HCT116 (cell line): ENCODE measurements at regions not wholly inside any gene's neighbourhood (a gene's known extent, or its start where the extent isn't known, plus 50 kb on each side); places are given as distances from the start of the nearest gene placed in this dataset.

Experiments used
- ATAC-seq: fragments of 200-7000 bp; cut with Tn5 transposase; 2 replicates; pipeline ENCODE4 v1.9.1; 2020; ENCODE audit warnings: mild to moderate bottlenecking, moderate library complexity
- BruUV-seq: library from RNA; stranded (reverse); fragments of 400-500 nt; replicated peaks from 2 replicates; lab custom pipeline; 2021; lab: Mats Ljungman, UMichigan
- CTCF ChIA-PET: fragments of 300-600 bp; sonication (Branson Sonifier 250); formaldehyde crosslinking; loops from one replicate; lab custom pipeline; 2021; ENCODE audit warnings: antibody characterized with exemption; lab: Charles Lee
- POLR2A ChIA-PET: fragments of 300-600, 350-600 bp; sonication (Branson Sonifier 250); formaldehyde crosslinking; loops from one replicate; lab custom pipeline; 2021; ENCODE audit warnings: antibody characterized with exemption; lab: Charles Lee
- RAD21 ChIA-PET, 2 experiments: fragments of 300-600 bp; sonication (Branson Sonifier 250); formaldehyde crosslinking; loops; one replicate each; lab custom pipeline; 2023; ENCODE audit warnings: low total read pairs in 2 of 2; ENCODE audit not compliant: uncharacterized antibody in 2 of 2, unreplicated experiment in 2 of 2, low non-redundant PET in 1 of 2; lab: Charles Lee
- DNase-seq: peaks from one replicate; pipeline ENCODE4 v3.0.0-alpha.2; 2010; ENCODE audit warnings: low read depth, low spot score
- H2AFZ ChIP-seq: fragments of 200-600 bp; shearing (Covaris generic), sonication (generic); 2 replicates; pipeline ENCODE4 v1.6.1; 2017; ENCODE audit warnings: low read depth, mixed run types, mixed read lengths, antibody characterized with exemption, low read length; ENCODE audit not compliant: poor library complexity, severe bottlenecking
- H3K27ac ChIP-seq: 2 replicates; pipeline ENCODE4 v1.5.1; 2012; ENCODE audit warnings: low read depth, low read length
- H3K27me3 ChIP-seq: fragments of 200-600 bp; sonication (generic); 2 replicates; pipeline ENCODE4 v1.6.1; 2016; ENCODE audit warnings: mixed run types, low read length, mixed read lengths; ENCODE audit not compliant: insufficient read depth
- H3K36me3 ChIP-seq, 2 experiments: fragments of 200-500 bp in 1 of 2; fragments of 200-600 bp in 1 of 2; sonication (Bioruptor generic) in 1 of 2; sonication (generic) in 1 of 2; 2 replicates each; pipeline versions ENCODE4 v1.5.1 to v1.6.1; 2014 to 2016; ENCODE audit warnings: low read length in 2 of 2, inconsistent platforms in 1 of 2, mixed read lengths in 1 of 2, mixed run types in 1 of 2; ENCODE audit not compliant: insufficient read depth in 2 of 2, control insufficient read depth in 1 of 2
- H3K4me1 ChIP-seq, 2 experiments: fragments of 200-600 bp in 1 of 2; sonication (generic) in 1 of 2; 2 replicates each; pipeline versions ENCODE4 v1.5.1 to v1.6.1; 2012 to 2017; ENCODE audit warnings: low read length in 2 of 2, inconsistent platforms in 1 of 2, mild to moderate bottlenecking in 1 of 2, mixed read lengths in 1 of 2, mixed run types in 1 of 2, moderate library complexity in 1 of 2; ENCODE audit not compliant: insufficient read depth in 2 of 2, control insufficient read depth in 1 of 2
- H3K4me2 ChIP-seq: fragments of 200-600 bp; sonication (generic); 2 replicates; pipeline ENCODE4 v1.6.1; 2017; ENCODE audit warnings: mixed run types, low read length, mixed read lengths
- H3K4me3 ChIP-seq, 2 experiments: fragments of 200-600 bp in 1 of 2; sonication (generic) in 1 of 2; replicated peaks in 1 of 2; 2 replicates each; pipeline ENCODE4 v1.5.1; 2011 to 2016; ENCODE audit warnings: low read length in 2 of 2, control low read depth in 1 of 2, low read depth in 1 of 2, mild to moderate bottlenecking in 1 of 2, mixed read lengths in 1 of 2, mixed run types in 1 of 2
- H3K79me2 ChIP-seq: fragments of 200-600 bp; sonication (generic); 2 replicates; pipeline ENCODE4 v1.6.1; 2017; ENCODE audit warnings: mild to moderate bottlenecking, mixed run types, low read length, moderate library complexity, mixed read lengths; ENCODE audit not compliant: insufficient read depth
- H3K9ac ChIP-seq: fragments of 200-600 bp; sonication (generic); 2 replicates; pipeline ENCODE4 v1.6.1; 2016; ENCODE audit warnings: low read length, mixed read lengths
- H3K9me2 ChIP-seq: fragments of 200-600 bp; sonication (generic), shearing (Covaris generic); 2 replicates; pipeline ENCODE4 v1.6.1; 2017; ENCODE audit warnings: mixed run types, mild to moderate bottlenecking, moderate library complexity; ENCODE audit not compliant: insufficient read depth
- H3K9me3 ChIP-seq, 2 experiments: fragments of 200-500 bp in 1 of 2; fragments of 200-600 bp in 1 of 2; sonication (Bioruptor generic) in 1 of 2; sonication (generic) in 1 of 2; 2 replicates each; pipeline ENCODE4 v1.6.1; 2014 to 2017; ENCODE audit warnings: low read length in 2 of 2, mixed read lengths in 2 of 2, inconsistent platforms in 1 of 2, low read depth in 1 of 2, mild to moderate bottlenecking in 1 of 2, mixed run types in 1 of 2, moderate library complexity in 1 of 2; ENCODE audit not compliant: control insufficient read depth in 1 of 2, insufficient read depth in 1 of 2
- H4K20me1 ChIP-seq: fragments of 200-600 bp; sonication (generic), shearing (Covaris generic); 2 replicates; pipeline ENCODE4 v1.6.1; 2017; ENCODE audit warnings: mixed run types, mild to moderate bottlenecking, moderate library complexity; ENCODE audit not compliant: insufficient read depth
- ATF3 ChIP-seq: IDR thresholded peaks from 2 replicates; pipeline ENCODE4 v1.6.1; 2012
- EGR1 ChIP-seq: IDR thresholded peaks from 2 replicates; pipeline ENCODE4 v1.6.1; 2012; ENCODE audit warnings: low read depth
- ELF1 ChIP-seq: IDR thresholded peaks from 2 replicates; pipeline ENCODE4 v1.6.1; 2012; ENCODE audit warnings: low read depth, borderline replicate concordance
- EZH2 ChIP-seq: fragments of 200-600 bp; sonication (generic); IDR thresholded peaks from 2 replicates; pipeline ENCODE4 v1.6.1; 2017; ENCODE audit warnings: antibody characterized with exemption, mixed run types
- EZH2phosphoT487 ChIP-seq: fragments of 200-600 bp; IDR thresholded peaks from 2 replicates; pipeline ENCODE4 v1.6.1; 2018; ENCODE audit warnings: antibody characterized with exemption, borderline replicate concordance
- FOSL1 ChIP-seq: IDR thresholded peaks from 2 replicates; pipeline ENCODE4 v1.6.1; 2012; ENCODE audit warnings: low read depth
- JUND ChIP-seq: IDR thresholded peaks from 2 replicates; pipeline ENCODE4 v1.6.1; 2012
- MAX ChIP-seq: IDR thresholded peaks from 2 replicates; pipeline ENCODE4 v1.6.1; 2012
- POLR2AphosphoS5 ChIP-seq: IDR thresholded peaks from 2 replicates; pipeline ENCODE4 v1.6.1; 2011; ENCODE audit warnings: mild to moderate bottlenecking, low read depth, low read length, moderate library complexity
- RAD21 ChIP-seq: IDR thresholded peaks from 2 replicates; pipeline ENCODE4 v1.6.1; 2012; ENCODE audit warnings: low read depth, mild to moderate bottlenecking
- SIN3A ChIP-seq: IDR thresholded peaks from 2 replicates; pipeline ENCODE4 v1.6.1; 2012; ENCODE audit warnings: low read depth
- SP1 ChIP-seq: IDR thresholded peaks from 2 replicates; pipeline ENCODE4 v1.6.1; 2012; ENCODE audit warnings: low read depth
- SRF ChIP-seq: IDR thresholded peaks from 2 replicates; pipeline ENCODE4 v1.6.1; 2012; ENCODE audit warnings: low read depth
- TCF7L2 ChIP-seq: IDR thresholded peaks from 2 replicates; pipeline ENCODE4 v1.7.0; 2011; ENCODE audit warnings: borderline replicate concordance, inconsistent platforms; ENCODE audit not compliant: insufficient read depth, insufficient read length; ENCODE audit errors: extremely low read depth
- YY1 ChIP-seq: IDR thresholded peaks from 2 replicates; pipeline ENCODE4 v1.6.1; 2011; ENCODE audit warnings: low read length, low read depth, moderate library complexity, mild to moderate bottlenecking; ENCODE audit not compliant: insufficient replicate concordance; ENCODE audit errors: extremely low read depth
- ZNF274 ChIP-seq: fragments of 200-500 bp; sonication (Bioruptor generic); IDR thresholded peaks from 2 replicates; pipeline ENCODE4 v1.6.1; 2014; ENCODE audit warnings: mild to moderate bottlenecking, low read depth, low read length, inconsistent platforms
- intact Hi-C: fragments of 100-400 bp; cut with micrococcal nuclease; formaldehyde crosslinking; loops from 2 replicates; pipeline ENCODE4 v1.10.0; 2022
- TF ChIP-seq, protein P1 (sequence below), 3 experiments: fragments of 200-600 bp in 1 of 3; sonication (generic) in 1 of 3; IDR thresholded peaks in 2 of 3; conservative IDR thresholded peaks in 1 of 3; 2 replicates each; pipeline ENCODE4 v1.5.1; 2012 to 2017; ENCODE audit warnings: low read depth in 2 of 3, low read length in 2 of 3, antibody characterized with exemption in 1 of 3, borderline replicate concordance in 1 of 3, control low read depth in 1 of 3, mild to moderate bottlenecking in 1 of 3, mixed read lengths in 1 of 3, mixed run types in 1 of 3, moderate library complexity in 1 of 3; ENCODE audit not compliant: insufficient read depth in 1 of 3
- TF ChIP-seq, protein P2 (sequence below): IDR thresholded peaks from 2 replicates; pipeline ENCODE4 v1.6.1; 2011; ENCODE audit warnings: mild to moderate bottlenecking, low read length, moderate library complexity; ENCODE audit not compliant: insufficient replicate concordance; ENCODE audit errors: extremely low read depth

DNA sequence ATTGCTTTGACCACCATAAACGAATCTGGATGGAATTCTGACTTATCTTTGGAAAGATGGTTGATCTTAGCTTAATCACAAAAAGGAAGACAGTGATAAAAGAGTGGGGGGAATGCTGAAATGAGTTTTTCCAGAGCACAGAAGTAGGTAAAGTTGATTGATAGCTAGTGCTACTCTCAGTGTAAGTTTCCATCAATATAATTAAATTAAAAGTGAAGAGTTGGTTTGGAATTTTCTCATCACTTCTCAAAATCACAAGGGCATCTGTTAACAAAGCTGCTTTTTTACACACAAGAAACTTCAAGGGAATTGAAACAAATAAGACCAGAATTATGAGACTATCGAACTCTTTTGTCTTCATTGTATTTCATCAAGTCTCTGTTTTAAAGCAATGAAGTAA, 1217.3 kb downstream of the REEP3 start:
- intact Hi-C loops = loop anchor here (10.0 kb wide), 1 partner anchor 1886 kb away; no protein-coding TSS in a partner anchor
- CTCF ChIA-PET = no interaction called here
- no peaks in the 10 kb centered on the region for H3K9me3 ChIP-seq

More for the DNA sequence above, 1217.3 kb downstream of the REEP3 start:
- Histone ChIP-seq H3K4me1 (no peaks in the 10 kb centered on the region), H3K9ac (no peak overlapping the region), H2AFZ (no peak overlapping the region), H3K79me2 (no peaks in the 10 kb centered on the region), H3K27me3 (no peaks in the 10 kb centered on the region), H3K9me2 (no peaks in the 10 kb centered on the region), H3K4me2 (no peak overlapping the region), H3K4me3 (no peak overlapping the region), H3K27ac (no peak overlapping the region), H4K20me1 (no peaks in the 10 kb centered on the region), H3K36me3 (no peaks in the 10 kb centered on the region)
- POLR2A ChIA-PET = no interaction called here
- no TSS peak for BruUV-seq
- no peak for TF ChIP-seq FOSL1
- TF ChIP-seq RAD21 = no peak
- TF ChIP-seq EZH2 = no peak
- TF ChIP-seq ELF1 = no peak
- TF ChIP-seq SIN3A = no peak
- TF ChIP-seq TCF7L2 = no peak
- TF ChIP-seq SRF = no peak
- no peak for TF ChIP-seq ATF3
- TF ChIP-seq EGR1 = no peak
- no peak for TF ChIP-seq YY1
- TF ChIP-seq EZH2phosphoT487 = no peak
- no peak for TF ChIP-seq JUND
- TF ChIP-seq, protein P1, sequence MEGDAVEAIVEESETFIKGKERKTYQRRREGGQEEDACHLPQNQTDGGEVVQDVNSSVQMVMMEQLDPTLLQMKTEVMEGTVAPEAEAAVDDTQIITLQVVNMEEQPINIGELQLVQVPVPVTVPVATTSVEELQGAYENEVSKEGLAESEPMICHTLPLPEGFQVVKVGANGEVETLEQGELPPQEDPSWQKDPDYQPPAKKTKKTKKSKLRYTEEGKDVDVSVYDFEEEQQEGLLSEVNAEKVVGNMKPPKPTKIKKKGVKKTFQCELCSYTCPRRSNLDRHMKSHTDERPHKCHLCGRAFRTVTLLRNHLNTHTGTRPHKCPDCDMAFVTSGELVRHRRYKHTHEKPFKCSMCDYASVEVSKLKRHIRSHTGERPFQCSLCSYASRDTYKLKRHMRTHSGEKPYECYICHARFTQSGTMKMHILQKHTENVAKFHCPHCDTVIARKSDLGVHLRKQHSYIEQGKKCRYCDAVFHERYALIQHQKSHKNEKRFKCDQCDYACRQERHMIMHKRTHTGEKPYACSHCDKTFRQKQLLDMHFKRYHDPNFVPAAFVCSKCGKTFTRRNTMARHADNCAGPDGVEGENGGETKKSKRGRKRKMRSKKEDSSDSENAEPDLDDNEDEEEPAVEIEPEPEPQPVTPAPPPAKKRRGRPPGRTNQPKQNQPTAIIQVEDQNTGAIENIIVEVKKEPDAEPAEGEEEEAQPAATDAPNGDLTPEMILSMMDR (IDR thresholded peaks at IDR 0.05 in 2 of 3, conservative IDR thresholded peaks at IDR 0.05 in 1 of 3; ENCODE audit: borderline replicate concordance in 1 of 3, insufficient read depth in 1 of 3, low read depth in 2 of 3, low read length in 2 of 3) = no peak
- TF ChIP-seq MAX = no peak
- no peak for TF ChIP-seq SP1
- TF ChIP-seq, protein P2, sequence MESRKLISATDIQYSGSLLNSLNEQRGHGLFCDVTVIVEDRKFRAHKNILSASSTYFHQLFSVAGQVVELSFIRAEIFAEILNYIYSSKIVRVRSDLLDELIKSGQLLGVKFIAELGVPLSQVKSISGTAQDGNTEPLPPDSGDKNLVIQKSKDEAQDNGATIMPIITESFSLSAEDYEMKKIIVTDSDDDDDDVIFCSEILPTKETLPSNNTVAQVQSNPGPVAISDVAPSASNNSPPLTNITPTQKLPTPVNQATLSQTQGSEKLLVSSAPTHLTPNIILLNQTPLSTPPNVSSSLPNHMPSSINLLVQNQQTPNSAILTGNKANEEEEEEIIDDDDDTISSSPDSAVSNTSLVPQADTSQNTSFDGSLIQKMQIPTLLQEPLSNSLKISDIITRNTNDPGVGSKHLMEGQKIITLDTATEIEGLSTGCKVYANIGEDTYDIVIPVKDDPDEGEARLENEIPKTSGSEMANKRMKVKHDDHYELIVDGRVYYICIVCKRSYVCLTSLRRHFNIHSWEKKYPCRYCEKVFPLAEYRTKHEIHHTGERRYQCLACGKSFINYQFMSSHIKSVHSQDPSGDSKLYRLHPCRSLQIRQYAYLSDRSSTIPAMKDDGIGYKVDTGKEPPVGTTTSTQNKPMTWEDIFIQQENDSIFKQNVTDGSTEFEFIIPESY = no peak
- no peak for TF ChIP-seq POLR2AphosphoS5
- TF ChIP-seq ZNF274 = no peak
- ATAC-seq (no peak), DNase-seq (no peak)
- RAD21 ChIA-PET = no interaction called here
